ENCODE measurements at regions not wholly inside any gene's neighbourhood (a gene's known extent, or its start where the extent isn't known, plus 50 kb on each side); places are given as distances from the start of the nearest gene placed in this dataset.
A peak's percentile ranks its signal among the peaks of the same experiment; 100 is the strongest.

- no peaks in the 10 kb centered on the region for H3K4me1 ChIP-seq (ENCODE audit: insufficient read depth)
- no peaks in the 10 kb centered on the region for H3K36me3 ChIP-seq (replicated peaks; ENCODE audit: insufficient read depth, low read depth)
- WGBS (ENCODE audit: low lambda C conversion rate, missing lambda C conversion rate) = 40% methylated on average over 8 of the region's 8 CpGs
- H3K27ac ChIP-seq = peak overlapping the region; percentile 11
- H4K20me1 ChIP-seq (ENCODE audit: insufficient read depth, poor library complexity, severe bottlenecking) = no peaks in the 10 kb centered on the region
- no peak overlapping the region for H3K4me3 ChIP-seq
- no peaks in the 10 kb centered on the region for H3K27me3 ChIP-seq
- TF ChIP-seq EZH2 (IDR thresholded peaks at IDR 0.05; ENCODE audit: borderline replicate concordance) (no peak), EZH2phosphoT487 (IDR thresholded peaks at IDR 0.05; ENCODE audit: low read depth, severe bottlenecking, unreplicated experiment) (no peak), CTCF (IDR thresholded peaks at IDR 0.05; ENCODE audit: poor library complexity) (no peak)
- no peaks in the 10 kb centered on the region for H3K9me3 ChIP-seq (ENCODE audit: low read depth)
- H3K4me2 ChIP-seq = no peak overlapping the region
- DNase-seq (ENCODE audit: low spot score) = peak; percentile 50
- no peaks in the 10 kb centered on the region for H3K79me2 ChIP-seq
- H2AFZ ChIP-seq = no peak overlapping the region
- H3K9me2 ChIP-seq (replicated peaks; ENCODE audit: insufficient read depth) = no peaks in the 10 kb centered on the region
Measured at GRCh38 chr6:130602151-130602770, 224.9 kb upstream of the SMLR1 start.

GRCh38 chr6:130603391-130603790 lies 223.8 kb upstream of the SMLR1 start:
- H3K27ac ChIP-seq = no peak overlapping the region
- H2AFZ ChIP-seq = no peak overlapping the region
- TF ChIP-seq EZH2phosphoT487 (IDR thresholded peaks at IDR 0.05; ENCODE audit: low read depth, severe bottlenecking, unreplicated experiment) (no peak), EZH2 (IDR thresholded peaks at IDR 0.05; ENCODE audit: borderline replicate concordance) (no peak), CTCF (IDR thresholded peaks at IDR 0.05; ENCODE audit: poor library complexity) (no peak)
- H4K20me1 ChIP-seq (ENCODE audit: insufficient read depth, poor library complexity, severe bottlenecking) = no peaks in the 10 kb centered on the region
- no peaks in the 10 kb centered on the region for H3K9me3 ChIP-seq (ENCODE audit: low read depth)
- no peaks in the 10 kb centered on the region for H3K27me3 ChIP-seq
- H3K4me1 ChIP-seq (ENCODE audit: insufficient read depth) = no peaks in the 10 kb centered on the region
- H3K36me3 ChIP-seq (replicated peaks; ENCODE audit: insufficient read depth, low read depth) = no peaks in the 10 kb centered on the region
- DNase-seq (ENCODE audit: low spot score) = no peak
- H3K4me2 ChIP-seq = no peak overlapping the region
- H3K4me3 ChIP-seq = no peak overlapping the region
- 70% methylated on average over 3 of the region's 3 CpGs for WGBS (ENCODE audit: low lambda C conversion rate, missing lambda C conversion rate)
- H3K9me2 ChIP-seq (replicated peaks; ENCODE audit: insufficient read depth) = no peaks in the 10 kb centered on the region
- H3K79me2 ChIP-seq = no peaks in the 10 kb centered on the region

GRCh38 chr6:130604841-130605399 lies 222.3 kb upstream of the SMLR1 start:
- H3K27me3 ChIP-seq = no peaks in the 10 kb centered on the region
- TF ChIP-seq EZH2phosphoT487 (IDR thresholded peaks at IDR 0.05; ENCODE audit: low read depth, severe bottlenecking, unreplicated experiment) (no peak), EZH2 (IDR thresholded peaks at IDR 0.05; ENCODE audit: borderline replicate concordance) (no peak), CTCF (IDR thresholded peaks at IDR 0.05; ENCODE audit: poor library complexity) (no peak)
- no peaks in the 10 kb centered on the region for H4K20me1 ChIP-seq (ENCODE audit: insufficient read depth, poor library complexity, severe bottlenecking)
- H3K27ac ChIP-seq = no peak overlapping the region
- no peak overlapping the region for H3K4me2 ChIP-seq
- no peaks in the 10 kb centered on the region for H3K36me3 ChIP-seq (replicated peaks; ENCODE audit: insufficient read depth, low read depth)
- H2AFZ ChIP-seq = no peak overlapping the region
- whole genome bisulfite sequencing (ENCODE audit: low lambda C conversion rate, missing lambda C conversion rate) = 58% methylated on average over 2 of the region's 2 CpGs
- no peaks in the 10 kb centered on the region for H3K79me2 ChIP-seq
- no peak overlapping the region for H3K4me3 ChIP-seq
- DNase-seq (ENCODE audit: low spot score) = no peak
- H3K4me1 ChIP-seq (ENCODE audit: insufficient read depth) = no peaks in the 10 kb centered on the region
- no peaks in the 10 kb centered on the region for H3K9me2 ChIP-seq (replicated peaks; ENCODE audit: insufficient read depth)
- no peaks in the 10 kb centered on the region for H3K9me3 ChIP-seq (ENCODE audit: low read depth)
